SK-N-MC (cell line): ENCODE measurements at regions not wholly inside any gene's neighbourhood (a gene's known extent, or its start where the extent isn't known, plus 50 kb on each side); places are given as distances from the start of the nearest gene placed in this dataset.

Experiments
- EZH2 ChIP-seq: fragments of 200-600 bp; sonication (generic); IDR thresholded peaks from one replicate; pipeline ENCODE4 v1.6.1; 2017; ENCODE audit warnings: antibody characterized with exemption
- POLR2AphosphoS5 ChIP-seq: IDR thresholded peaks from 2 replicates; pipeline ENCODE4 v1.6.1; 2012; ENCODE audit warnings: mild to moderate bottlenecking, low read depth, low read length, borderline replicate concordance

GRCh38 chr14:61167642-61168041 lies 113.5 kb downstream of the TMEM30B start:
- TF ChIP-seq POLR2AphosphoS5 (no peak), EZH2 (no peak)
